ENCODE measurements at regions not wholly inside any gene's neighbourhood (a gene's known extent, or its start where the extent isn't known, plus 50 kb on each side); places are given as distances from the start of the nearest gene placed in this dataset.

- TF ChIP-seq ZNF384 (IDR thresholded peaks at IDR 0.05; ENCODE audit: borderline replicate concordance, low read depth, low read length) (peak; percentile 57; the same call in 1 of the 2 replicates), CREM (IDR thresholded peaks at IDR 0.05; ENCODE audit: low read depth) (0 out of 2 replicates have a peak, but pooled peaks have one; percentile 18), GABPA (IDR thresholded peaks at IDR 0.05; ENCODE audit: low read depth) (0 out of 2 replicates have a peak, but pooled peaks have one; percentile 11), CEBPB (IDR thresholded peaks at IDR 0.05; ENCODE audit: borderline replicate concordance in 1 of 2, low read depth in 2 of 2, low read length in 2 of 2) (no peak)
Observed at GRCh38 chr12:27896419-27896990, 76.0 kb downstream of the PTHLH start (continued).

DNA sequence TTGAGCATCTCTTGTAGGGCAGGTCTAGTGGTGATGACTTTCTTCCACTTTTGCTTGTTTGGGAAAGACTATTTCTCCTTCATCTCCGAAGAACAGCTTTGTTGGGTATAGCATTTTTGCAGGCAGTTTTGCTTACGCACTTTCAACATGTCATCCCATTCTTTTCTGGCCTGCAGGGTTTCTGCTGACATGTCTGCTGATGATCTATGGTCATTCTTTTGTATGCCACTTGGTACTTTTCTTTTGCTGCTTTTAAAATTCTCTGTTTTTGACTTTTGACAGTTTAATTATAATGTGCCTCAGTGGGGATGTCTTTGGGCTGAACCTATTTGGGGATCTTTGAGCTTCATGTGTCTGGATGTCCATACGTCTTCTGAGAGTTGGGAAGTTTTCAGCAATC lies 78.2 kb downstream of the PTHLH start:
- FAIRE-seq, result no peak
- no TSS peak for BruUV-seq (replicated peaks)
- Histone ChIP-seq H3K9me3 (replicated peaks; ENCODE audit: control insufficient read depth, insufficient read depth, low read length) (no peaks in the 10 kb centered on the region; the same call in 2 of the 3 replicates), H3K79me2 (ENCODE audit: control insufficient read depth, insufficient read depth, low read length) (no peaks in the 10 kb centered on the region), H2AFZ (ENCODE audit: control insufficient read depth, low read depth, low read length) (no peak overlapping the region), H3K9ac (ENCODE audit: control insufficient read depth, insufficient read depth, low read length) (no peak overlapping the region), H3K4me3 (no peak overlapping the region), H3K27me3 (replicated peaks in 1 of 2; ENCODE audit: control insufficient read depth in 2 of 2, insufficient read depth in 2 of 2, low read length in 1 of 2) (no peaks in the 10 kb centered on the region), H3K27ac (ENCODE audit: control insufficient read depth, insufficient read depth) (no peak overlapping the region), H3K4me1 (ENCODE audit: control insufficient read depth, insufficient read depth, low read length) (peaks cover 4% of the 10 kb centered on the region; the same call in 1 of the 2 replicates), H4K20me1 (ENCODE audit: control insufficient read depth, insufficient read depth) (no peaks in the 10 kb centered on the region), H3K36me3 (ENCODE audit: control insufficient read depth in 2 of 2, insufficient read depth in 2 of 2, low read length in 1 of 2) (no peaks in the 10 kb centered on the region), H3K4me2 (ENCODE audit: control insufficient read depth, insufficient read depth) (no peak overlapping the region)
- no peak for DNase-seq (ENCODE audit: low read depth, low spot score)
- RAD21 ChIA-PET (ENCODE audit: unreplicated experiment), result no interaction called here
- POLR2A ChIA-PET, result interaction anchor here (0.6 kb wide), 1 partner anchor 30 kb away, joined by 3 read pairs; no protein-coding TSS in a partner anchor
- SMC1A ChIA-PET (ENCODE audit: uncharacterized antibody, unreplicated experiment), result interaction anchor here (0.6 to 1.4 kb wide), 4 partner anchors 11 to 120 kb away, joined by 3 to 4 read pairs (median 3); no protein-coding TSS in a partner anchor
- TF ChIP-seq GABPA (IDR thresholded peaks at IDR 0.05; ENCODE audit: low read depth) (no peak), ZNF687 (IDR thresholded peaks at IDR 0.05) (no peak), NFYA (IDR thresholded peaks at IDR 0.05; ENCODE audit: borderline replicate concordance, low read depth, low read length) (no peak), STAT3 (IDR thresholded peaks at IDR 0.05; ENCODE audit: low read depth, low read length) (no peak), BCL3 (IDR thresholded peaks at IDR 0.05; ENCODE audit: borderline replicate concordance, insufficient read depth, low read depth, low read length, poor library complexity, severe bottlenecking) (no peak), EGR1 (IDR thresholded peaks at IDR 0.05; ENCODE audit: borderline replicate concordance in 1 of 2, low read depth in 2 of 2, low read length in 2 of 2) (no peak)
- intact Hi-C loops (cut with micrococcal nuclease; ENCODE audit: unreplicated experiment) (loop anchor here (5.0 kb wide), 1 partner anchor 72 kb away; no protein-coding TSS in a partner anchor), in situ Hi-C loops (cut with MboI) (no loop called here)
- no peak for ATAC-seq
- CTCF ChIA-PET, result no interaction called here
- 97% methylated on average over 3 of the region's 3 CpGs for WGBS (ENCODE audit: insufficient coverage, insufficient replicate concordance, low lambda C conversion rate, missing lambda C conversion rate)

All from GM12878 (cell line).